Transverse colon (tissue), 4 donors: ENCODE measurements at regions not wholly inside any gene's neighbourhood (a gene's known extent, or its start where the extent isn't known, plus 50 kb on each side); places are given as distances from the start of the nearest gene placed in this dataset.

Experiments
- DNase-seq: peaks from one replicate; pipeline ENCODE4 v3.0.0-alpha.2; 2019
- H3K27ac ChIP-seq, 4 donors: fragments of 200-600 bp; sonication (generic); 2 replicates each; pipeline ENCODE4 v1.5.1; 2016 to 2018; ENCODE audit warnings: inconsistent platforms in 4 of 4
- H3K27me3 ChIP-seq: fragments of 200-600 bp; sonication (generic); 2 replicates; pipeline ENCODE4 v1.5.1; 2017; ENCODE audit warnings: inconsistent platforms
- H3K36me3 ChIP-seq, 4 donors: fragments of 200-600 bp; sonication (generic); 2 replicates each; pipeline ENCODE4 v1.5.1; 2017 to 2019; ENCODE audit warnings: inconsistent platforms in 4 of 4
- H3K4me1 ChIP-seq, 4 donors: fragments of 200-600 bp; sonication (generic); 2 replicates each; pipeline ENCODE4 v1.5.1; 2017 to 2020; ENCODE audit warnings: inconsistent platforms in 4 of 4
- H3K4me3 ChIP-seq, 4 donors: fragments of 200-600 bp; sonication (generic); 1 replicate in 1 of 4; 2 replicates in 3 of 4; pipeline versions ENCODE4 v1.5.1 to v1.6.1; 2017 to 2019; ENCODE audit warnings: inconsistent platforms in 4 of 4
- H3K9me3 ChIP-seq, 2 donors: fragments of 200-600 bp; sonication (generic); 2 replicates each; pipeline ENCODE4 v1.5.1; 2017 to 2019; ENCODE audit warnings: inconsistent platforms in 2 of 2
- CTCF ChIP-seq, 5 experiments: fragments of 200-600 bp in 3 of 5; fragments of 450-650 bp in 2 of 5; sonication (generic) in 3 of 5; IDR thresholded peaks; 1 replicate in 2 of 5; 2 replicates in 3 of 5; pipeline ENCODE4 v1.5.1; 2016 to 2017; ENCODE audit warnings: antibody characterized with exemption in 5 of 5, inconsistent platforms in 3 of 5, mild to moderate bottlenecking in 2 of 5, moderate library complexity in 1 of 5
- EP300 ChIP-seq: sonication (generic); formaldehyde crosslinking; IDR thresholded peaks from one replicate; pipeline ENCODE4 v1.6.1; 2017; ENCODE audit warnings: antibody characterized with exemption, low read depth
- POLR2A ChIP-seq: fragments of 450-650 bp; IDR thresholded peaks from one replicate; pipeline ENCODE4 v1.6.1; 2016; ENCODE audit warnings: antibody characterized with exemption, mild to moderate bottlenecking, moderate library complexity
- POLR2AphosphoS5 ChIP-seq, 3 donors: sonication (generic); formaldehyde crosslinking; IDR thresholded peaks; one replicate each; pipeline ENCODE4 v1.6.1; 2016; ENCODE audit warnings: antibody characterized with exemption in 3 of 3
- WGBS, 2 donors: methylation state at CpG; one replicate each; pipeline ENCODE4 v1.1.5; 2018; ENCODE audit warnings: low coverage in 1 of 2; 5-methylcytosine and 5-hydroxymethylcytosine counted together
- in situ Hi-C, 4 donors: fragments of 200-750 bp; cut with MboI; loops; one replicate each; pipeline versions ENCODE4 v1.15.0 to v1.15.1; 2017; ENCODE audit warnings: low sequenced_read_pairs in 3 of 4, low pct_ligation_motif_present in 1 of 4, low pct_unique_long_range_greater_than_20kb in 1 of 4
- intact Hi-C: fragments of 100-400 bp; cut with DNase I; formaldehyde crosslinking; loops from one replicate; pipeline ENCODE4 v1.15.1; 2023; ENCODE audit warnings: low total_unique reads

- no peaks in the 10 kb centered on the region for H3K9me3 ChIP-seq
- no peak for TF ChIP-seq CTCF (IDR thresholded peaks at IDR 0.05)
- TF ChIP-seq POLR2AphosphoS5 (IDR thresholded peaks at IDR 0.05) = no peak
- no peak for TF ChIP-seq EP300
- TF ChIP-seq POLR2A = no peak
- H3K4me1 ChIP-seq = no peaks in the 10 kb centered on the region
- DNase-seq = no peak
- intact Hi-C loops (no loop called here), in situ Hi-C loops (no loop called here)
- H3K4me3 ChIP-seq = no peak overlapping the region
- no peak overlapping the region for H3K27ac ChIP-seq
- H3K36me3 ChIP-seq = no peaks in the 10 kb centered on the region
- 77 to 78% methylated on average over 4 to 6 of the region's 6 CpGs for WGBS, 2 donors
- H3K27me3 ChIP-seq = no peaks in the 10 kb centered on the region
These were observed 113.9 kb downstream of the EDN1 start for GRCh38 chr6:12403947-12404647.

- TF ChIP-seq EP300 = no peak
- no peak for TF ChIP-seq POLR2A
- TF ChIP-seq POLR2AphosphoS5 (IDR thresholded peaks at IDR 0.05) = no peak
- no peak for TF ChIP-seq CTCF (IDR thresholded peaks at IDR 0.05)
- Histone ChIP-seq H3K27ac (no peak overlapping the region), H3K4me3 (no peak overlapping the region), H3K27me3 (no peaks in the 10 kb centered on the region), H3K4me1 (no peaks in the 10 kb centered on the region), H3K36me3 (no peaks in the 10 kb centered on the region), H3K9me3 (no peaks in the 10 kb centered on the region)
- 0 to 45% methylated on average over 1 of the region's 1 CpG for WGBS, 2 donors
- in situ Hi-C loops = no loop called here
- DNase-seq = no peak
- intact Hi-C loops = no loop called here
These were observed 114.5 kb downstream of the EDN1 start for GRCh38 chr6:12404651-12405050.

- no peak overlapping the region for H3K27ac ChIP-seq
- no peak for DNase-seq
- H3K9me3 ChIP-seq = no peaks in the 10 kb centered on the region
- H3K36me3 ChIP-seq = no peaks in the 10 kb centered on the region
- in situ Hi-C loops (no loop called here), intact Hi-C loops (no loop called here)
- H3K4me1 ChIP-seq = peaks cover 0 to 4% (median 0%) of the 10 kb centered on the region in 4 donors
- WGBS, 2 donors = 78 to 89% methylated on average over 9 of the region's 9 CpGs
- TF ChIP-seq EP300 (no peak), POLR2A (no peak), CTCF (IDR thresholded peaks at IDR 0.05) (no peak), POLR2AphosphoS5 (IDR thresholded peaks at IDR 0.05) (no peak)
- H3K27me3 ChIP-seq = no peaks in the 10 kb centered on the region
- H3K4me3 ChIP-seq = no peak overlapping the region
These were observed 118.6 kb downstream of the EDN1 start for GRCh38 chr6:12408752-12409151.

GRCh38 chr6:12410946-12411345 is 120.8 kb downstream of the EDN1 start:
- Histone ChIP-seq H3K36me3 (no peaks in the 10 kb centered on the region), H3K4me3 (no peak overlapping the region), H3K27ac (no peak overlapping the region), H3K9me3 (no peaks in the 10 kb centered on the region), H3K4me1 (peaks cover 0 to 4% (median 0%) of the 10 kb centered on the region in 4 donors), H3K27me3 (no peaks in the 10 kb centered on the region)
- 58 to 64% methylated on average over 3 to 4 of the region's 4 CpGs for WGBS, 2 donors
- in situ Hi-C loops = no loop called here
- intact Hi-C loops = no loop called here
- no peak for DNase-seq
- no peak for TF ChIP-seq POLR2AphosphoS5 (IDR thresholded peaks at IDR 0.05)
